Stromal cell of bone marrow (primary cell): ENCODE measurements at regions not wholly inside any gene's neighbourhood (a gene's known extent, or its start where the extent isn't known, plus 50 kb on each side); places are given as distances from the start of the nearest gene placed in this dataset.
"Not testable (repeated sequence)": the region's sequence is repeated elsewhere in the genome, so short reads cannot be mapped to it uniquely, and the experiment has no call there.

Experiments
- DNase-seq: peaks from one replicate; pipeline ENCODE4 v3.0.0-alpha.2; 2012; ENCODE audit warnings: low read depth

DNA sequence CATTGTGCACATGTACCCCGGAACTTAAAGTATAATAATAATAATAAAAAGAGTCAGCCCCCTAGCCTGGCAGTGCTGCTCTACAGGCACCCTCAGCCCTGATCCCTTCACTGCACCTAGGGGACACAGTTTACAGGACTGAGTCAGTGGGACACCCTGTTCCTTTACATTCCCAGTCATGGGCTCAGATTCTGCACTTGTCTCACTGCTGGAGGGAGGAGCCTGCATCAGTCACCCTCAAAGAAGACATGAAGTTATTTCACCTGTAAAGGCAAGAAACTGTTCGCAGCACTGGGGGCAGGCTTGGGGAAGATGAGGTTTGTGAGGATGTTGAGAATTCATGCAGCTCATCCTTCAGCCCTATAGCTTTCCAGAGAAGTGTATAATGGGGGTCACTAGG lies 50.7 kb upstream of the VPREB1 start:
- no peak for DNase-seq

DNA sequence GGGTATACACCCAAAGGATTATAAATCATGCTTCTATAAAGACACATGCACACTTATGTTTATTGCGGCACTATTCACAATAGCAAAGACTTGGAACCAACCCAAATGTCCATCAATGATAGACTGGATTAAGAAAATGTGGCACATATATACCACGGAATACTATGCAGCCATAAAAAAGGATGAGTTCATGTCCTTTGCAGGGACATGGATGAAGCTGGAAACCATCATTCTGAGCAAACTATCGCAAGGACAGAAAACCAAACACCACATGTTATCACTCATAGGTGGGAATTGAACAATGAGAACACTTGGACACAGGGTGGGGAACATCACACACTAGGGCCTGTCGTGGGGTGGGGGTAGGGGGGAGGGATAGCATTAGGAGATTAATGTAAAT lies 51.1 kb upstream of the VPREB1 start:
- DNase-seq, result not testable (repeated sequence)

DNA sequence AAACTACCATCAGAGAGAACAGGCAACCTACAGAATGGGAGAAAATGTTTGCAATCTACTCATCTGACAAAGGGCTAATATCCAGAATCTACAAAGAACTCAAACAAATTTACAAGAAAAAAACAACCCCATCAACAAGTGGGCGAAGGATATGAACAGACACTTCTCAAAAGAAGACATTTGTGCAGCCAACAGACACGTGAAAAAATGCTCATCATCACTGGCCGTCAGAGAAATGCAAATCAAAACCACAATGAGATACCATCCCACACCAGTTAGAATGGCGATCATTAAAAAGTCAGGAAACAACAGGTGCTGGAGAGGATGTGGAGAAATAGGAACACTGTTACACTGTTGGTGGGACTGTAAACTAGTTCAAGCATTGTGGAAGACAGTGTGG lies 51.6 kb upstream of the VPREB1 start:
- DNase-seq, result not testable (repeated sequence)

DNA sequence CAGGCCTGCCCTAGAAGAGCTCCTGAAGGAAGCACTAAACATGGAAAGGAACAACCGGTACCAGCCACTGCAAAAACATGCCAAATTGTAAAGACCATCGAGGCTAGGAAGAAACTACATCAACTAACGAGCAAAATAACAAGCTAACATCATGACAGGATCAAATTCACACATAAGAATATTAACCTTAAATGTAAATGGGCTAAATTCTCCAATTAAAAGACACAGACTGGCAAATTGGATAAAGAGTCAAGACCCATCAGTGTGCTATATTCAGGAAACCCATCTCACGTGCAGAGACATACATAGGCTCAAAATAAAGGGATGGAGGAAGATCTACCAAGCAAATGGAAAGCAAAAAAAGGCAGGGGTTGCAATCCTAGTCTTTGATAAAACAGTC lies 54.8 kb upstream of the VPREB1 start:
- DNase-seq, result not testable (repeated sequence)

GRCh38 chr22:22187863-22188262 lies 56.7 kb upstream of the VPREB1 start:
- DNase-seq, result not testable (repeated sequence)

- no peak for DNase-seq
Measured at GRCh38 chr22:22187299-22187698, 57.3 kb upstream of the VPREB1 start.

GRCh38 chr22:22185844-22186499 lies 58.6 kb upstream of the VPREB1 start:
- no peak for DNase-seq

DNA sequence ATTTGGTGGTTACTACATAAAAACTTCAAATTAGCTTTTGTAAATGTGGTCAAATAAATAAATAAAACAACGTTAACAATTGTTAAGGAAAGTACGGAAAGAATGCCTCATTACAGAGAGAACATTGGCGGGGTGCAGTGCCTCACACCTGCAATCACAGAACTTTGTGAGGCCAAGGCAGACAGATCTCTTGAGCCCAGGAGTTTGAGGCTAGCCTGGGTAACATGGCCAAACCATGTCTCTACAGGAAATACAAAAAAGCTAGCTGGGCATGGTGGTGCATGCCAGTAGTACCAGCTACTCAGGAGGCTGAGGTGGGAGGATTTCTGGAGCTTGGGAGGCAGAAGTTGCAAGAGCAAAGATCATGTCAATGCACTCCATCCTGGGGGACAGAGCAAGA lies 59.4 kb upstream of the VPREB1 start:
- DNase-seq, result no peak

DNA sequence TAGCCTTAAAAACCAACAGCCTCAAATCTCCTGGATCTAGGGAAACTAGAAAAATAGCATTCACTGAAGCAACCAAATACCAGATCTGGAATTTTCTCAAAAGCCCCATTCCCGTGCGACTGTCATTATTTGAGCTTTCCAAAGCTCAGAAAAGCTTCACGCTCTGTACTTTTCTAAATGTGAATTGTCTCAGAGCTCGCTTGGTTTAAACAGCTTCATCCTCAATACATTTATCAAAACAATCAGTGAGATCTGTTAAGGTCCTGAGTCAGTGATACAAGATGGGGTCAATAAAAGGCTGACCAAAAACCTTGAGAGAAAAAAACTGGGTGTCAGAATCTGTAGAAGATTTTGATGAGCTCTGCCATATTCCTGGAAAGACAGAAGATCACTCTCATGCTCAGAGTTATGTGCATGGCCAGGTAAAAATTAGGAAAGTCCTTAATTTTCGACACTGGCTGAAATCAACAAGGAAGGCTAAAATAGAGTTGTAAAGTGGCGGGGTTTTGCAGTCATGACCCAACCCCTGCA lies 60.2 kb upstream of the VPREB1 start:
- no peak for DNase-seq

DNA sequence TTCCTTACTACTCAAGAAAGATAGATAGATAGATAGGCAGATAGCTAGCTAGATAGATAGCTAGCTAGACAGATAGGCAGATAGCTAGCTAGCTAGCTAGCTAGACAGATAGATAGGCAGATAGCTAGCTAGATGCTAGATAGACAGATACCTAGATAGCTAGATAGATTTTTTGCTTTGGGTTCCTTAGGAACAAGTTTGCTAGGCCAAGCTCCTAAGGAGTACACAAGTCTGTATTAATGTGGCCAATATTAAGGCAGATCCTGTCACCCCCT lies 61.7 kb upstream of the VPREB1 start:
- DNase-seq, result no peak

DNA sequence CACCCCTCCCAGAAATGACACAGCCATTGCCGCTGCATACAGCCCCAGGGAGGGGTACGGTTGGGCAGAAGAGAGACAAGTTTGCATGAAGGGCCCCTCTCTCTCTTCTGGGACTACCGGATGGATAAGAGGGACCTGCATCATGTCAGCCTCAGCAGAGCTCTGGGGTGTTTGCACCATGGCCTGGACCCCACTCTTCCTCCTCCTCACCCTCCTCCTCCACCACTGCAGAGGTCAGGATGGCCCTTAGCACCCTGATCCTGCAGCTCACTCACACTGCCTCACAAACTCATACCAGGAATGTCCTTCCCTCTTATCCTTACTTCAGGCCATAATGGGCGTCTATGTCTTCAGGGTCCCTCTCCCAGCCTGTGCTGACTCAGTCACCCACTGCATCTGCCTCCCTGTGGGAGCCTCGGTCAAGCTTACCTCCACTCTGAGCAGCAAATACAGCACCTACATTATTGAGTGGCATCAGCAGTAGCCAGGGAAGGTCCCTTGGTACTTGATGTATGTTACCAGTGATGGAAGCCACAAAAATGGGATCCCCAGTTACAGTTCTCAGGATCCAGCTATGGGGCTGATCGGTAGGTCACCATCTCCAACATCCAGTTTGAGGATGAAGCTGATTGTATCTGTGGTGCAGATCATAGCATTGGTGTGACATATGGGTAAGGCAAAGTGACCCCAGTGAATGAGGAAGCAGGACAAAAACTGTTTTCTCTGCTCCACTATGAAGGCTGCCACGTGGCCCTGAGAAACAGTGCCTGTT lies 62.2 kb upstream of the VPREB1 start:
- DNase-seq, result no peak

- no peak for DNase-seq
Measured at GRCh38 chr22:22181341-22181850, 63.2 kb upstream of the VPREB1 start.

DNA sequence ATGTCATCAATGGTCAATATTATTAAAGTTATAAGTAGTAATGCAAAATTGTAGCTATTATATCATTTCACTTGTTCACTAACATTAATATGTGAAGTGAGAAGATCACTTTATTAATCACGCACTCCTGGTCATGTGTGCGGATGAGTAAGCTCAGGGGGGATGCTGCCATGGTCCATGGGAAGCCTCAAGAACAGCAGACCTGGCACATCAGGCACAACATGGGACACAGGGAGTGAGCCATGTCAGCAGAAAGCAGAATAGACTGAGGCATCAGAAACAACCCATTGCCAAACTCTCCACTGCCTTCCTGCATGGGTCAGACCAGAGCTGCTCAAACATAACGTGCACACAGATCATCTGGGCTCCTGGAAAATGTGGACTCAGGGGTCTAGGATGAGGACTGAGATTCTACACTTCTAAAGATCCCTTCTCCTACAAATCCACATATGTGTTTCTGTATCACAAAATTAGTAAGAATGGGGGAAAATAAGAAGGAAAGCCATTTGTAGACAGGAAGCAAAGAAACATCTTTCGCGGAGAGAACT lies 63.8 kb upstream of the VPREB1 start:
- DNase-seq, result no peak

GRCh38 chr22:22179858-22180257 lies 64.7 kb upstream of the VPREB1 start:
- no peak for DNase-seq

- DNase-seq, result no peak
Measured at GRCh38 chr22:22178992-22179391, 65.6 kb upstream of the VPREB1 start.

- DNase-seq, result no peak
Measured at GRCh38 chr22:22178355-22178965, 66.1 kb upstream of the VPREB1 start.

DNA sequence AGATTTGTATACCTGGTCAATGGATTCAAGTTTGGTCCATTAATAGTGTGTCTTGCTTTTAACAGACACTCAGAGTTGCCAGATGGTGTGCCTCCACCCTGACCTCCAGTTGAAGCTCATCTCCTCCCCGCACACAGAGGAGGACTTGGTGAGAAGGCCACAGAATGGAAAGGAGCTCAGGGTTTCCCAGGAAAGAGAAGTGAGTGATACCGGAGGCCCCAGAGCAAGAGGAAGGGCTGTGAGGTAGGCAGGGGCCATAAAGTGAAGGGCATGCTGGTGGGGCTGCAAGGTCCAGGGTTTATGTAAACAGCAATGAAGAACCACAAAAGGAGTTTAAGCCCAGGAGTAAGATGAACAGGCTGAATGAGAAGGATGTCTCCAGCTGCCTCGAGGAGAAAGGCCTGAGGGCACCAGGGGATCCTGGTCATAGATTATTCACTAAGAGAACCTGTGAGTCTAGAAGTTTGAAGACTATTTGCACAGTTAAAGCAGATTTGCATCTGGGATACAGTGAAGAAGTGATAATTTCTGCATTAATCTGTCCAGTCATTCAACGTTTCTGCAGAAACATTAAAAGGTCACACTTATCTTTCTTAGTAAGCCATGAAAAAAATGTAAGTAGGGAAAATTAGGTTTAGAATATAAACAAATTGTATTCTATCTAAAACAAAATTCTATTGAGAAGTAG lies 67.5 kb upstream of the VPREB1 start:
- DNase-seq, result no peak

GRCh38 chr22:22172896-22173628 lies 71.5 kb upstream of the VPREB1 start:
- DNase-seq, result not testable (repeated sequence)

- DNase-seq, result no peak
Measured at GRCh38 chr22:22171357-22172218, 73.0 kb upstream of the VPREB1 start.

DNA sequence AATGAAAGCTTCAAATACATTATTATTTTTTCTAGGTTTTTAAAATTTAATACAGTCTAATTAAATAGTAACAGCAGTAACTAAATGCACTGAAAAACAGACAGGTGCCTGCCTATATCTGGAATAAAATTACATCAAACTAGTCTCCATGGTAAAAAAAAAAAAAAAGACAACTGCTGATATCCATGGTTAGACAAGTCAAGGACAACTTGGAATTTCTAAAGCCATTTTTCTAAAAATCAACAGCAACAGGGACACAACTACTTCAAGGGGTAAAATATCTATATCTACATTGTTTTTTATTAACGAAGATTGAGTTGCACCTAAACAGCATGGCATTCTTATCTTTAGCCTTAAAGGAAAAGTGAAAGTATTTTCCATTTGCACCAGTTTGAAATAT lies 74.7 kb upstream of the VPREB1 start:
- DNase-seq, result no peak
